ENCODE measurements at regions not wholly inside any gene's neighbourhood (a gene's known extent, or its start where the extent isn't known, plus 50 kb on each side); places are given as distances from the start of the nearest gene placed in this dataset.

DNA sequence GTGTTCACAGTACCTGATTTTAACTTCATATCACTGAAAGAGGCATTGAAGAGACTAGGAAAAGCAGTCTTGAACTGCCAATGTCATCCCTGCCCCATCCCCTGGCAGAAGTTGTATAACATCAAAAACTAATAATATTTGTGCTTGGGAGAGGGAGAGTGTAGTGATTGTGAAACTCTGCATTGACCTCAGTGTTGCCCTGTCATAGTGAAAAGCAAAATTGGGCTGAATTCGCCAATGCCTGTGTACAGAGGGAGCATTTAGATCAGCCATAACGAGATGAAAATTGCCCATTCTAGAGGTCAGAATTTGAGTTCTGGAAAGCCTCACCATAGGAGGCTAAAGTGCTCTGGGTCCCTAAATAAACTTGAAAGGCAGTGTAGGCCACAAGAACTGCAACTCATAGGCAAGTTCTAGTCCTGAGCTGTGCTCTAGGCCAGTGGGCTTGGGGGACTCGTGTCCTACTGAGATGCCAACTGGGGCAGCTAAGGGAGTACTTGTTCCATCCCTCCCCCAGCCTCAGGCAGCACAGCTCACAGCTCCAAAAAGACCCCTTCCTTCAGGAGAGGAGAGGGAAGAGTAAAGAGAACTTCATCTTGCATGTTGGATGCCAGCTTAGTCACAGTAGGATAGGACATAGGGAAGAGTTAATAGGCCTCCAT, 855.6 kb downstream of the TSN start:
- TF ChIP-seq, protein P1, sequence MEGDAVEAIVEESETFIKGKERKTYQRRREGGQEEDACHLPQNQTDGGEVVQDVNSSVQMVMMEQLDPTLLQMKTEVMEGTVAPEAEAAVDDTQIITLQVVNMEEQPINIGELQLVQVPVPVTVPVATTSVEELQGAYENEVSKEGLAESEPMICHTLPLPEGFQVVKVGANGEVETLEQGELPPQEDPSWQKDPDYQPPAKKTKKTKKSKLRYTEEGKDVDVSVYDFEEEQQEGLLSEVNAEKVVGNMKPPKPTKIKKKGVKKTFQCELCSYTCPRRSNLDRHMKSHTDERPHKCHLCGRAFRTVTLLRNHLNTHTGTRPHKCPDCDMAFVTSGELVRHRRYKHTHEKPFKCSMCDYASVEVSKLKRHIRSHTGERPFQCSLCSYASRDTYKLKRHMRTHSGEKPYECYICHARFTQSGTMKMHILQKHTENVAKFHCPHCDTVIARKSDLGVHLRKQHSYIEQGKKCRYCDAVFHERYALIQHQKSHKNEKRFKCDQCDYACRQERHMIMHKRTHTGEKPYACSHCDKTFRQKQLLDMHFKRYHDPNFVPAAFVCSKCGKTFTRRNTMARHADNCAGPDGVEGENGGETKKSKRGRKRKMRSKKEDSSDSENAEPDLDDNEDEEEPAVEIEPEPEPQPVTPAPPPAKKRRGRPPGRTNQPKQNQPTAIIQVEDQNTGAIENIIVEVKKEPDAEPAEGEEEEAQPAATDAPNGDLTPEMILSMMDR (conservative IDR thresholded peaks at IDR 0.05; ENCODE audit: low read depth) = no peak
- CTCF ChIA-PET = interaction anchor here (0.6 kb wide), 1 partner anchor 11 kb away, joined by 5 read pairs; no protein-coding TSS in a partner anchor
- no peak for DNase-seq (ENCODE audit: low spot score)
- POLR2A ChIA-PET (ENCODE audit: low non-redundant PET) = no interaction called here
- H3K27ac ChIP-seq = no peak overlapping the region

DNA sequence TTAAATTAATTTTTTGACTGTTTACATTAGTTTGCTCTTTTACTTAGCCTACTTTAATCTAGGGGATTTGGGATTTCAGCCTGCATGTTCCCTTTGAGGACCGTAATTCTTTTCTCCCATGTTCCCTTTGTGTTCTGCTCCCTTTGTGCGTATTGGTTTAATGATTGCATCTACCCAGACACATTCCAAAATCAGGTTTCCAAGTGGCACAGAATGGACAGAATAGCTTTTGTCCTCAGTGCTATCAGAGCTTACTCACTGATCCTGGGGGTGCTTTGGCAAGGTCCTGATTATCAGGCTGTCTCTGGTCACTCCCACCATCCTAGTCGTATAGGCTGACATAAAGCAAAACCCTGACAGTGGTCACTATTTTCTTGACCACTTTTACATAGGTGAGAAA, 867.5 kb downstream of the TSN start:
- ChIA-PET CTCF (no interaction called here), POLR2A (ENCODE audit: low non-redundant PET) (no interaction called here)
- no peak overlapping the region for H3K27ac ChIP-seq
- no peak for DNase-seq (ENCODE audit: low spot score)
- TF ChIP-seq, protein P1 (conservative IDR thresholded peaks at IDR 0.05; ENCODE audit: low read depth) = no peak

DNA sequence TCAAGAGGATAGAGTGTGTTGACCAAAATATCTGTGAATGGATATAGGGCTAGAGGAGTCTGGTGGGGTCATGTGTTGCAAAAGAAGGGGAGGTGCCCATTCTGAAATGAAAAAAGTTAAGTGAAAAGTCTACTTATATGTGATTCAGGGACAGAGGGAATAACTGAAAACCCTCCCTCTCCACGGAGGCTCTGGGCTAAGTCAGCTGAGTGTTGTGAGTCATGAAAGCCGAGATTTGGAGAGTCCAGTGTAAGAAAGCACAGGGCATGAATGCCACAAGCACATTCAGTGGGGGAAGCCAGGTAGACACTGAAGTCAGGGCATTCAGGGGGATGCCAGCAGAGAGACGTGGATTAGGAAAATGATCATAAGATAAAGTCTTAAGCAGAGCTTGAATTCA, 871.9 kb downstream of the TSN start:
- no peak for DNase-seq (ENCODE audit: low spot score)
- ChIA-PET CTCF (interaction anchor here (0.6 kb wide), 1 partner anchor 658 kb away, joined by 3 read pairs; no protein-coding TSS in a partner anchor), POLR2A (ENCODE audit: low non-redundant PET) (no interaction called here)
- H3K27ac ChIP-seq = no peak overlapping the region
- TF ChIP-seq, protein P1 (conservative IDR thresholded peaks at IDR 0.05; ENCODE audit: low read depth) = no peak

GRCh38 chr2:122634256-122634655, 878.8 kb downstream of the TSN start:
- CTCF ChIA-PET = no interaction called here

GRCh38 chr2:122634920-122635319, 879.5 kb downstream of the TSN start:
- POLR2A ChIA-PET (ENCODE audit: low non-redundant PET) = no interaction called here
- no peak overlapping the region for H3K27ac ChIP-seq
- TF ChIP-seq, protein P1 (conservative IDR thresholded peaks at IDR 0.05; ENCODE audit: low read depth) = no peak
- no peak for DNase-seq (ENCODE audit: low spot score)
- CTCF ChIA-PET = no interaction called here

More at GRCh38 chr2:122634256-122634655, 878.8 kb downstream of the TSN start:
- no peak overlapping the region for H3K27ac ChIP-seq
- DNase-seq (ENCODE audit: low spot score) = peak; percentile 56
- TF ChIP-seq, protein P1 (conservative IDR thresholded peaks at IDR 0.05; ENCODE audit: low read depth) = no peak
- POLR2A ChIA-PET (ENCODE audit: low non-redundant PET) = no interaction called here

DNA sequence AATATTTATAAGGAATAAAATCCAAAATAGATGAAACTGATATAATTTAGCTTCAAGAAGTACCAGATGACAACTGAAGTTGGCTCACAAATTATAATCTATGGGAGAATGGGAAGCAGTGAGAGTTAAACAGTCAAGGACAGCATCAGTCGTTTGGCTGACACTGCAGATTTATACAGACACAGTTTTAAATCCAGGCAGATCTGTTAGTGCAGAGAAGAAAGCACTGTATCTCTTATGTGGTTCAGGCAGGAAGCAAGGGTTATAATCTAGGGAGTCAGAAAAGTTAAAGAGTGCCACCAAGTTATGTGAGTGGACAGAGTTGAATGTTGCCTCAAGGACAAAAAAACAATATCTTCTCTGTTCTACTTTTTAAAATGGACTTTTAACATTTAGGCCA, 880.2 kb downstream of the TSN start:
- POLR2A ChIA-PET (ENCODE audit: low non-redundant PET) = no interaction called here
- no peak for DNase-seq (ENCODE audit: low spot score)
- CTCF ChIA-PET = no interaction called here
- TF ChIP-seq, protein P1 (conservative IDR thresholded peaks at IDR 0.05; ENCODE audit: low read depth) = no peak
- no peak overlapping the region for H3K27ac ChIP-seq
